ENCODE measurements at regions not wholly inside any gene's neighbourhood (a gene's known extent, or its start where the extent isn't known, plus 50 kb on each side); places are given as distances from the start of the nearest gene placed in this dataset.

DNA sequence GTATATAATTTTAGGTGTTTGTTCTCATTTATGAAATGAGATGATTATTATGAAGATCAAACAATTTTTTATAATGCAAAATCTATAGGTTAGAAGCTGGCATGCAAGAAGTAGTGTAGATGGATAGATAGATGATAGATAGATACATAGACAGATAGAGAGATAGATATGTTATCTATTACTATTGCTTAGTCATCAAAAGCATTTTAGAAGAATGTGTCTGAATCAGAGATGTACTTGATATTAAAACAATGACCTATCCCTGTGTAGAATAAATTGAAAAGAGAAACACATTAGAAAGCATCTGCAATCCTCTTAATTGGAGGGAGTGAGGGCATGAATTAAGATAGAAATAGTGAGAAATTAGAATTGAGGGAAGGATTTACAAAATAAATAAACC lies 436.2 kb upstream of the NXPH2 start:
- H3K4me1 ChIP-seq (ENCODE audit: insufficient read depth, low read length): no peaks in the 10 kb centered on the region
- H3K36me3 ChIP-seq (ENCODE audit: insufficient read depth, low read length): no peaks in the 10 kb centered on the region
- H3K9me3 ChIP-seq (ENCODE audit: insufficient read depth, low read depth, low read length): no peaks in the 10 kb centered on the region
- H3K27me3 ChIP-seq (ENCODE audit: insufficient read depth, low read length): no peaks in the 10 kb centered on the region
- H3K9ac ChIP-seq (ENCODE audit: low read depth, low read length): no peak overlapping the region
- H3K27ac ChIP-seq (ENCODE audit: low read depth, low read length): no peak overlapping the region
- H3K4me3 ChIP-seq (ENCODE audit: low read length): no peak overlapping the region

DNA sequence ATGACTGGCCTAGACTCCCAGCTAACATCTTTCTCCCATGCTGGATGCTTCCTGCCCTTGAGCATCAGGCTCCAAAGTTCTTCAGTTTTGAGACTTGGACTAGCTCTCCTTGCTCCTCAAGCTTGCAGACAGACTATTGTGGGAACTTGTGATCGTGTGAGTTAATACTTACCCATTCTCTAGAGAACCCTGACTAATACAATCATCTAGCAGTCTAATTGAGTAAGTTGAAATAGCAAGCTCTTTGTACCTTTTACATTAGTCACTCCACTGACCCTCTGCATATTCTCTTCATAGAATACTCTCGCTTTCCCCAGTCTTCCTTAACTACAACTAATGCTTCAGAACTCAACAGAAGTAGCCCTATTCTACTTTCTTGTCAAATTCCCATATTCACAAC lies 434.6 kb upstream of the NXPH2 start:
- 99% methylated on average over 2 of the region's 2 CpGs for WGBS
- no peaks in the 10 kb centered on the region for H3K27me3 ChIP-seq (ENCODE audit: insufficient read depth, low read length)
- no peaks in the 10 kb centered on the region for H3K9me3 ChIP-seq (ENCODE audit: insufficient read depth, low read depth, low read length)
- no peak overlapping the region for H3K27ac ChIP-seq (ENCODE audit: low read depth, low read length)
- H3K4me1 ChIP-seq (ENCODE audit: insufficient read depth, low read length): no peaks in the 10 kb centered on the region
- H3K9ac ChIP-seq (ENCODE audit: low read depth, low read length): no peak overlapping the region
- H3K36me3 ChIP-seq (ENCODE audit: insufficient read depth, low read length): no peaks in the 10 kb centered on the region
- no peak overlapping the region for H3K4me3 ChIP-seq (ENCODE audit: low read length)

DNA sequence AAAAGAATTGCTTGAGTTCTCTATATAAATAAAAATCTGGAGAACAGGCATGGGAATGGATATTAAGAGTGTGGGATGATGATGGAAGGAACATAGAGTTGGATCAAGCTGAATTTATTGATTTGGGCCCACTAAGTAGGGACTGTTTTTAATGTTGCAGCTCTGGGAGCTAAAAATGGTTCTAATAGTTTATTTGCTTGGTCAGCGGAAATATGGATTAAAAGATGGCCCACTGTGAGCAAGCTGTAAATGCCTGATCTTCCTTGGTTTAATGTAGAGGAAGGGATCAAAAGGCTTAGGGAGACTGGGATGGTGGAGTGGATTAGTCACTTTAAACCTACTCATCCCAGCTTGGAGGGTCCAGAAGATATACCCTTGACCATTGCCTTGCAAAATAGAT lies 429.4 kb upstream of the NXPH2 start:
- 100% methylated on average over 1 of the region's 1 CpG for WGBS

DNA sequence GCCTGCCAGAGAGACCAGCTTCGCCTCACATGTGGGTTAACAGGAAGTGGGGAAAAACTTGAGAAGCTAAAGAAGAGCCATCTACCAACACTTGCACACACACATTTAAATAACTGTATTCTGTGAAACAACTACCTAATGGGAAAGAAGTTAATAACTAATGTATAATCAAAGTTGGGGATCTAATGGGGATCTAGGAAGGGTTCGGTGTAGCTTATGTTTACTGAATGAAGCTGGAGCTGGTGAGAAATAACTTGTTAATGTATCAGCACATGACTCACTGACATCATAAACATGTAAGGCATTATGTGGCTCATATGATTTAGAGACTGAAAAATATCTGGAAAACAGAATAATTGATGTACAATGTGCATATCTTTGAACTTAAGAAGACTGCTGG lies 421.3 kb upstream of the NXPH2 start:
- no peaks in the 10 kb centered on the region for H3K27me3 ChIP-seq (ENCODE audit: insufficient read depth, low read length)
- no peaks in the 10 kb centered on the region for H3K4me1 ChIP-seq (ENCODE audit: insufficient read depth, low read length)
- no peak overlapping the region for H3K4me3 ChIP-seq (ENCODE audit: low read length)
- no peak overlapping the region for H3K27ac ChIP-seq (ENCODE audit: low read depth, low read length)
- no peak overlapping the region for H3K9ac ChIP-seq (ENCODE audit: low read depth, low read length)
- no peaks in the 10 kb centered on the region for H3K36me3 ChIP-seq (ENCODE audit: insufficient read depth, low read length)
- H3K9me3 ChIP-seq (ENCODE audit: insufficient read depth, low read depth, low read length): no peaks in the 10 kb centered on the region
- 92% methylated on average over 2 of the region's 2 CpGs for WGBS

More for the DNA sequence above, 429.4 kb upstream of the NXPH2 start:
- no peak overlapping the region for H3K4me3 ChIP-seq (ENCODE audit: low read length)
- no peaks in the 10 kb centered on the region for H3K4me1 ChIP-seq (ENCODE audit: insufficient read depth, low read length)
- H3K27me3 ChIP-seq (ENCODE audit: insufficient read depth, low read length): no peaks in the 10 kb centered on the region
- no peak overlapping the region for H3K9ac ChIP-seq (ENCODE audit: low read depth, low read length)
- H3K36me3 ChIP-seq (ENCODE audit: insufficient read depth, low read length): no peaks in the 10 kb centered on the region
- H3K27ac ChIP-seq (ENCODE audit: low read depth, low read length): no peak overlapping the region
- H3K9me3 ChIP-seq (ENCODE audit: insufficient read depth, low read depth, low read length): no peaks in the 10 kb centered on the region

DNA sequence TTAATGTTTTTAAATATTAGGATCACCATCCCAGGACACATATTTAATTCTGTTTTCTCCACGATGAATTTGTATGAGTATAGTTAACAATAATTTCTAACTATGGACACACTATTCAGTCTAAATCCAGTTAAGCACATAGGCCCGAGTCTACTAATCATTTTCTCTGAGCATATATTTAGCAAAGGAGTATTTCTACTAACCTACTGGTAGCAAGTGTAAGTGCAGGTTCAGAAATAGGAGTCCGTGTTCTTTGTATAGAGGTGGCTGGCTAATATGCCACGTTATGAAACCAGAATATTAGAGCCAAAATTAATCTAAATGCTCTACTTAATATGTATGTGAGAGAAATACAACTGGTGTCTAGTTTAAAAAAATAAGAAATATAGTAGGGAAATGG lies 416.6 kb upstream of the NXPH2 start:
- Histone ChIP-seq H3K9me3 (ENCODE audit: insufficient read depth, low read depth, low read length) (no peaks in the 10 kb centered on the region), H3K27me3 (ENCODE audit: insufficient read depth, low read length) (no peaks in the 10 kb centered on the region), H3K36me3 (ENCODE audit: insufficient read depth, low read length) (no peaks in the 10 kb centered on the region), H3K27ac (ENCODE audit: low read depth, low read length) (no peak overlapping the region), H3K4me3 (ENCODE audit: low read length) (no peak overlapping the region), H3K4me1 (ENCODE audit: insufficient read depth, low read length) (no peaks in the 10 kb centered on the region), H3K9ac (ENCODE audit: low read depth, low read length) (no peak overlapping the region)
- no CpG with 5 or more reads among the region's 4 CpGs for WGBS

DNA sequence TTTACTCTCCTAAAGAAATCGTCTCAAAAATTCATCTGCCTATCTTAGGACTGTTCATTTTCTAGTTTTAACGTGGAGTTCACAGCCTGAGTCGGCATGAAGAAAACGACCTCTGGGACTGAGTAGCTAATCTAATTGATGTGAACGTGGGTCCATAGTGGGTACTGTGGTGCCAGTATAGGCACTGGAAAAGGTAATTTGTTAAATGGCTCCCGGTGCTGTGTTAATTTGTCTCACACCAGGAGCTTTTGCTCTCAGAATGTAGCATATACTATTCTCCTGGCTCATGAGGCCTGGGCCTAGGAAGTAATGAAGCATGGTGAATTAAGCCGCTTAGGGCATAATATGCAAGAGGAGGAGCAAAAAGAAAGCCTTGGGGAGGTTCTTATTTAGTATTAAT lies 414.4 kb upstream of the NXPH2 start:
- H3K36me3 ChIP-seq (ENCODE audit: insufficient read depth, low read length): no peaks in the 10 kb centered on the region
- no peaks in the 10 kb centered on the region for H3K27me3 ChIP-seq (ENCODE audit: insufficient read depth, low read length)

DNA sequence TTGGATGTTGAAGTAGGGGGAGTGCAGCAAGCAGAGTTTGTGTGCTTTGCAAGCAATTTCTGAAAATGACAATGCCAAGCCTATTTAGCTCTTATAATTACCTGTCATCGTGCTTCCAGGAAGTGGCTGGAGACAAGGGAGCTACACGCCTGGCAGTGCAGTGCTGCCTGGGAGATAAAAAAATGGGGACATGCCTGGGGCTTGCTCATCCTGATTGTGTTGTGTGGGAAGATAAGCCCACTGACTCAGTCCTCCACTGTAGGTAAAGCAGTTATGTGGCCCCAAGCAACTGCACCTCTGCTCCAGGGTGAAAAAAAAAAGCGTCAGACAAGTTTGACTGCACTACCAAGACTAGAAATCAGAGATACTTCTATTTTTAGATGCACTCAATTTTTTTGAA lies 396.9 kb upstream of the NXPH2 start:
- no peaks in the 10 kb centered on the region for H3K36me3 ChIP-seq (ENCODE audit: insufficient read depth, low read length)
- peaks cover 8% of the 10 kb centered on the region; the same call in 1 of the 2 replicates for H3K4me1 ChIP-seq (ENCODE audit: insufficient read depth, low read length)
- H3K27me3 ChIP-seq (ENCODE audit: insufficient read depth, low read length): no peaks in the 10 kb centered on the region
- WGBS: 94% methylated on average over 3 of the region's 3 CpGs
- H3K27ac ChIP-seq (ENCODE audit: low read depth, low read length): no peak overlapping the region
- no peaks in the 10 kb centered on the region for H3K9me3 ChIP-seq (ENCODE audit: insufficient read depth, low read depth, low read length)
- H3K9ac ChIP-seq (ENCODE audit: low read depth, low read length): no peak overlapping the region
- no peak overlapping the region for H3K4me3 ChIP-seq (ENCODE audit: low read length)

More for the DNA sequence above, 414.4 kb upstream of the NXPH2 start:
- no peak overlapping the region for H3K9ac ChIP-seq (ENCODE audit: low read depth, low read length)
- H3K27ac ChIP-seq (ENCODE audit: low read depth, low read length): no peak overlapping the region
- no peaks in the 10 kb centered on the region for H3K4me1 ChIP-seq (ENCODE audit: insufficient read depth, low read length)
- no peak overlapping the region for H3K4me3 ChIP-seq (ENCODE audit: low read length)
- no peaks in the 10 kb centered on the region for H3K9me3 ChIP-seq (ENCODE audit: insufficient read depth, low read depth, low read length)
- WGBS: 95% methylated on average over 7 of the region's 7 CpGs

DNA sequence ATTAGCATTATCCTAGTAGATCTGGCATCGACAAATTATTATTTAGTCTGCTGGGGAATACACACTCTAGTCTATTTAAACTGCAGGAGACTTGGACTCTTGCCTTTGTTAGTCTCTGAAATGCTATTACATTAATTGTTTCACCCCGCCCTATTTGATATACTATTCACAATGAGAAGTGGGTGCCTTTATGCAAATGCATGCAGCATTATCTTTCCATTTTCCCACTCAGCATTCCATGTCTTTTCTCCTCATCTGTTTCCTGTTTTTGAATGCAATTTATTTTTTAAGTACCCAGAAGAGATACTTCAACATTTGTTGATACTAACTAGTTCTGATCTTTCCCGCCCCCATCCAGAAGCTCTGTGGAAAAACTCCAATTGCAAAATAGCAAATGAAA lies 395.3 kb upstream of the NXPH2 start:
- H3K9me3 ChIP-seq (ENCODE audit: insufficient read depth, low read depth, low read length): no peaks in the 10 kb centered on the region
- no peaks in the 10 kb centered on the region for H3K36me3 ChIP-seq (ENCODE audit: insufficient read depth, low read length)
- H3K4me1 ChIP-seq (ENCODE audit: insufficient read depth, low read length): no peaks in the 10 kb centered on the region
- H3K27me3 ChIP-seq (ENCODE audit: insufficient read depth, low read length): no peaks in the 10 kb centered on the region
- no peak overlapping the region for H3K27ac ChIP-seq (ENCODE audit: low read depth, low read length)
- no peak overlapping the region for H3K4me3 ChIP-seq (ENCODE audit: low read length)
- no peak overlapping the region for H3K9ac ChIP-seq (ENCODE audit: low read depth, low read length)
- 96% methylated on average over 3 of the region's 3 CpGs for WGBS

DNA sequence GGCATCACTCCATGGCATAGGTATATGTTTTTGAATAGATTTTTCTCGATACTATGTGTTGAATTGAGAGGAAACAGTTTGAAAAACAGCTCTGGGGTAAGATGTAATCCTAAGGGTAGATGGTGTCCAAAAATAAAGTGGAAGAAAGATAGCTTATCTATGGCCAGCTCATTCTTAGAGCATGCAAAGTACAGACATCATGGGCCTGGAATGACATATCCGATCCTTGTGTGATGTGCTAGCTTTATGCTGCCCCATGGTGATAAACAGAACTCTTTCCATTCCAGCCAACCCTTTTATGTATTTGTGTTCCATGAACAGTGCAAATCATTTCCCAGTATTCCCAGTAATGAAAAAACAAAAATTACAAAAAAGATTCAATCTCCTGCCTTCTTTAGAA lies 390.2 kb upstream of the NXPH2 start:
- 91% methylated on average over 2 of the region's 2 CpGs for WGBS

DNA sequence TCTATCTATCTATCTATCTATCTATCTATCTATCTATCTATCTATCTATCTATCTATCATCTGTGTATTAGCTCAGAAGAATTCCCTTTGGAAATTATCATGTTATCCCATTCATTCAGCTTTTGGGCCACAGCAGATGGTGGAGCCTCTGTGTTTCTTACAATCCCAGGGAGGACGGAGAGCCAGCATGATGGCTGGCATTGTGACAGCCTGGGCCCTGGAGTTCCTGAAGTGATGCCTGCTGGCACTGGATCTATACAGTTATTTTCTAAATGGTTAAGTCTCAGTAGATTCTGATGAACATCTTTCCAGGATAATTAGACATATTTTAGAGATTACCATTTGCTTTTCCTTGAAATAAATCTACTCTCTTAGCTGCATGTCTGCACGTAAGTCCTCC lies 385.4 kb upstream of the NXPH2 start:
- Histone ChIP-seq H3K27ac (ENCODE audit: low read depth, low read length) (no peak overlapping the region), H3K27me3 (ENCODE audit: insufficient read depth, low read length) (no peaks in the 10 kb centered on the region), H3K4me3 (ENCODE audit: low read length) (no peak overlapping the region), H3K9ac (ENCODE audit: low read depth, low read length) (no peak overlapping the region), H3K4me1 (ENCODE audit: insufficient read depth, low read length) (no peaks in the 10 kb centered on the region), H3K9me3 (ENCODE audit: insufficient read depth, low read depth, low read length) (no peaks in the 10 kb centered on the region), H3K36me3 (ENCODE audit: insufficient read depth, low read length) (no peaks in the 10 kb centered on the region)
- 89% methylated on average over 2 of the region's 2 CpGs for WGBS

More for the DNA sequence above, 390.2 kb upstream of the NXPH2 start:
- Histone ChIP-seq H3K4me1 (ENCODE audit: insufficient read depth, low read length) (no peaks in the 10 kb centered on the region), H3K4me3 (ENCODE audit: low read length) (no peak overlapping the region), H3K36me3 (ENCODE audit: insufficient read depth, low read length) (no peaks in the 10 kb centered on the region), H3K9me3 (ENCODE audit: insufficient read depth, low read depth, low read length) (no peaks in the 10 kb centered on the region), H3K27ac (ENCODE audit: low read depth, low read length) (no peak overlapping the region), H3K27me3 (ENCODE audit: insufficient read depth, low read length) (no peaks in the 10 kb centered on the region), H3K9ac (ENCODE audit: low read depth, low read length) (no peak overlapping the region)

DNA sequence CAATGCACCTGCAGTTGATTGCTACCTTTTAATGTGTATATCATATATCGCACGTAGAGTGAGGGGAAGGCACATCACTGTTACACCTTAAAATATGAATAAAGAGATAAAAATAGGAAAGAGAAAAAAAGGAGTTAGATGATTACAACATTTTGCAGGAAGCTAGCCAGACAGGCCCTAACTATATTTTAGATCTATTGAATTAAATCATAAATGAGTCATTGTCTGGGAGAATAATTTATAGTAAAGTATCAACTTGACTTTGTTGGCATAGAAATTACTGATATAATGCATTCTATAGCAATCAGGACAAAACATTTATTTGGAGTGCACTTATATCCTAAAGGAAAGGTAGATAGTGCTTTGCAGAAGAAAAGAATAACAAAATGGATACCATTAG lies 384.9 kb upstream of the NXPH2 start:
- no peaks in the 10 kb centered on the region for H3K27me3 ChIP-seq (ENCODE audit: insufficient read depth, low read length)
- no peak overlapping the region for H3K4me3 ChIP-seq (ENCODE audit: low read length)
- WGBS: no CpG with 5 or more reads among the region's 2 CpGs
- H3K36me3 ChIP-seq (ENCODE audit: insufficient read depth, low read length): no peaks in the 10 kb centered on the region
- no peak overlapping the region for H3K27ac ChIP-seq (ENCODE audit: low read depth, low read length)
- no peaks in the 10 kb centered on the region for H3K4me1 ChIP-seq (ENCODE audit: insufficient read depth, low read length)
- no peaks in the 10 kb centered on the region for H3K9me3 ChIP-seq (ENCODE audit: insufficient read depth, low read depth, low read length)
- no peak overlapping the region for H3K9ac ChIP-seq (ENCODE audit: low read depth, low read length)

DNA sequence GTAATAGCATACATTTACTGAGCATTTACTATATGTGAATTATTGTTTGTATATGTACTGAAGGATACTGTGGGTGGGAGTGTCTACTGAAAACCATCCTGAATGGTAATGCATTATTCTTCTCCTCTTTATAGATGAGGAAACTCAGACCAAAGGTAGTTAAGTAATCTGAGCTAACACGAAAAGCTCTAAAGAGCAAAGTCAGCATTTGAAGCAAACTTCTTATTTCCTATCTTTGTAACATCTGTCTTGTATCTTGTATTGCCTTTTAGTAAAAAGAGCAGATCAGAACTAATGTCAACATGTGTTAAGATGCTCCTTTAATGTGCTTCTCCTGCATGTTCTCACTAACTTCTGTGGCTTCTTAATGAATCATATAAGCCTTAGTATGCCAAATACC lies 382.8 kb upstream of the NXPH2 start:
- Histone ChIP-seq H3K36me3 (ENCODE audit: insufficient read depth, low read length) (no peaks in the 10 kb centered on the region), H3K9me3 (ENCODE audit: insufficient read depth, low read depth, low read length) (no peaks in the 10 kb centered on the region), H3K9ac (ENCODE audit: low read depth, low read length) (no peak overlapping the region), H3K27me3 (ENCODE audit: insufficient read depth, low read length) (no peaks in the 10 kb centered on the region), H3K27ac (ENCODE audit: low read depth, low read length) (no peak overlapping the region), H3K4me3 (ENCODE audit: low read length) (no peak overlapping the region), H3K4me1 (ENCODE audit: insufficient read depth, low read length) (peaks cover under 1% of the 10 kb centered on the region; the same call in 1 of the 2 replicates)
- 89% methylated on average over 1 of the region's 1 CpG for WGBS

Measured in HUES64 (cell line).